PC-9 (cell line): ENCODE measurements at regions not wholly inside any gene's neighbourhood (a gene's known extent, or its start where the extent isn't known, plus 50 kb on each side); places are given as distances from the start of the nearest gene placed in this dataset.

ENCODE experiments used
- BruUV-seq: library from RNA; stranded (reverse); fragments of 400-500 nt; replicated peaks from 2 replicates; lab custom pipeline; 2021; lab: Mats Ljungman, UMichigan
- CTCF ChIA-PET: fragments of 300-600 bp; sonication (Branson Sonifier 250); formaldehyde crosslinking; loops from one replicate; lab custom pipeline; 2022; ENCODE audit warnings: antibody characterized with exemption; lab: Charles Lee
- POLR2A ChIA-PET: fragments of 300-600 bp; sonication (Branson Sonifier 250); formaldehyde crosslinking; loops from one replicate; lab custom pipeline; 2022; ENCODE audit warnings: antibody characterized with exemption; ENCODE audit not compliant: unreplicated experiment; lab: Charles Lee
- DNase-seq, 2 experiments: peaks; one replicate each; pipeline versions ENCODE4 v3.0.0 to v3.0.0-alpha.2; 2015 to 2022; ENCODE audit warnings: mixed read lengths in 1 of 2
- H2AFZ ChIP-seq: fragments of 200-600 bp; sonication (generic); 2 replicates; pipeline ENCODE4 v1.8.1; 2017; ENCODE audit warnings: antibody characterized with exemption
- H3F3A ChIP-seq: fragments of 200-600 bp; sonication (generic); 2 replicates; pipeline ENCODE4 v1.8.1; 2017; ENCODE audit warnings: antibody characterized with exemption, mild to moderate bottlenecking, low read depth; ENCODE audit not compliant: insufficient read depth
- H3K27ac ChIP-seq: fragments of 200-600 bp; sonication (generic); 2 replicates; pipeline ENCODE4 v1.6.1; 2016; ENCODE audit warnings: mixed run types
- H3K27me3 ChIP-seq: fragments of 200-600 bp; sonication (generic); 2 replicates; pipeline ENCODE4 v1.6.1; 2016; ENCODE audit warnings: low read depth, mixed run types; ENCODE audit not compliant: insufficient read depth
- H3K36me3 ChIP-seq: fragments of 200-600 bp; sonication (generic); 2 replicates; pipeline ENCODE4 v1.6.1; 2016; ENCODE audit warnings: low read depth, mixed run types
- H3K4me1 ChIP-seq: fragments of 200-600 bp; sonication (generic); replicated peaks from 2 replicates; pipeline ENCODE4 v1.6.1; 2016; ENCODE audit warnings: mixed run types; ENCODE audit not compliant: insufficient read depth
- H3K4me2 ChIP-seq: fragments of 200-600 bp; sonication (generic); 2 replicates; pipeline ENCODE4 v1.6.1; 2017; ENCODE audit warnings: mixed run types
- H3K4me3 ChIP-seq: fragments of 200-600 bp; sonication (generic); 2 replicates; pipeline ENCODE4 v1.6.1; 2016; ENCODE audit warnings: mixed run types
- H3K79me2 ChIP-seq: fragments of 200-600 bp; sonication (generic); 2 replicates; pipeline ENCODE4 v1.6.1; 2017; ENCODE audit warnings: low read depth, mixed run types
- H3K9me2 ChIP-seq: fragments of 200-600 bp; sonication (generic); 2 replicates; pipeline ENCODE4 v1.8.1; 2017; ENCODE audit warnings: mild to moderate bottlenecking; ENCODE audit not compliant: insufficient read depth
- H3K9me3 ChIP-seq: fragments of 200-600 bp; sonication (generic); 2 replicates; pipeline ENCODE4 v1.8.1; 2016; ENCODE audit warnings: low read depth; ENCODE audit not compliant: insufficient read depth
- H4K20me1 ChIP-seq: fragments of 200-600 bp; sonication (generic); 2 replicates; pipeline ENCODE4 v1.8.1; 2017; ENCODE audit not compliant: insufficient read depth
- CTCF ChIP-seq: fragments of 200-600 bp; sonication (generic); conservative IDR thresholded peaks from 2 replicates; pipeline ENCODE4 v1.6.1; 2017; ENCODE audit warnings: mixed run types, antibody characterized with exemption, mild to moderate bottlenecking, moderate library complexity
- EZH2 ChIP-seq: fragments of 200-600 bp; sonication (generic); IDR thresholded peaks from 2 replicates; pipeline ENCODE4 v1.8.0; 2017; ENCODE audit warnings: antibody characterized with exemption, low read depth
- intact Hi-C: fragments of 100-400 bp; cut with micrococcal nuclease; formaldehyde crosslinking; loops from one replicate; pipeline ENCODE4 v1.10.0; 2022; ENCODE audit not compliant: unreplicated experiment

DNA sequence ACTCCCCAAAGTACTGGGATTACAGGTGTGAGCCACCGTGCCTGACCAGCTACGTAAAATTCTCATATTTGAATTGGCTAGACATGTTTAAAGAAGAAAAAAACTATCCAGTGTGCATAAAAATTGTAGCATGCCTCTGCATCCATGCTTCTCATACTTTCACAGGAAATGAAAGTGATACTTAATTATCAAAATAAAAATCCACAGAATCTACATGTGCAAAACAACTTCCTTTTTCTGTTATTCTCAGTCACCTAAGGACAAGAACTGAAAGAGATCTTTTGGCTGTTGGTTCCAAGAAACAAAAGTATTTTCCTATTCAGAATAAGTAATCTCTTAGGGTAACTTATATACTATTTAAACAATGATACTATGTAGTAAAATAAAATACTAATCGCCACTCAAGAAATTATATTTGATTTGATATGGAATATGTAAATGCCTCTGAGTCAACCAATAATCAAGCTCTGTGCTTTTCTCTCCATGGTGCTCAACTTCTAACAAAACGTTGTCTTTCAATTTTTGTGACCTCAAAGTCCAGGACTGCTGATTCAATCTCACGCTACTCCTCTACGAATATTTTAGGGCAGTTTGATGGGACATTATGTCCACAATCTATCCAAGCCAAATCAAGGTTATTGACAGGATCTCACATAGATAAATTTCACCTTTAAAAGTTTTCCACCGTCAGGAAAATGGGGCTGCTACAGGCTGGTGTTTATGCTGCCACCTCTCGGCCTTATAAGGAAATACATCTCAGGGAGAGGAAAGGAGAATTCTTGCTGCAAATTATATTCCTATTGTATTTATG is 102.7 kb downstream of the ZNF281 start:
- Histone ChIP-seq H3K9me3 (no peaks in the 10 kb centered on the region), H3F3A (no peaks in the 10 kb centered on the region; the same call in 1 of the 2 replicates), H2AFZ (no peak overlapping the region), H3K27ac (no peak overlapping the region), H4K20me1 (no peaks in the 10 kb centered on the region), H3K79me2 (no peaks in the 10 kb centered on the region), H3K4me2 (no peak overlapping the region), H3K36me3 (no peaks in the 10 kb centered on the region), H3K4me3 (no peak overlapping the region), H3K4me1 (no peaks in the 10 kb centered on the region), H3K27me3 (no peaks in the 10 kb centered on the region), H3K9me2 (no peaks in the 10 kb centered on the region)
- no TSS peak for BruUV-seq
- intact Hi-C loops = loop anchor here (10.0 kb wide), 3 partner anchors 172 to 622 kb away; no protein-coding TSS in a partner anchor
- TF ChIP-seq EZH2 = no peak
- TF ChIP-seq CTCF = peak; percentile 96
- CTCF ChIA-PET = interaction anchor here (0.5 to 0.9 kb wide), 4 partner anchors 74 to 619 kb away, joined by 3 to 9 read pairs (median 4); no protein-coding TSS in a partner anchor
- POLR2A ChIA-PET = no interaction called here
- peak in 1 of 2 experiments; percentile 17 for DNase-seq

- no peak overlapping the region for H2AFZ ChIP-seq
- no peaks in the 10 kb centered on the region for H3K9me3 ChIP-seq
- intact Hi-C loops = loop anchor here (10.0 kb wide), 3 partner anchors 171 to 621 kb away; no protein-coding TSS in a partner anchor
- H3K9me2 ChIP-seq = no peaks in the 10 kb centered on the region
- no peaks in the 10 kb centered on the region for H3K79me2 ChIP-seq
- CTCF ChIA-PET = interaction anchor here (0.5 to 0.8 kb wide), 3 partner anchors 43 to 663 kb away, joined by 3 to 12 read pairs (median 6); no protein-coding TSS in a partner anchor
- no peak overlapping the region for H3K4me3 ChIP-seq
- no peaks in the 10 kb centered on the region for H4K20me1 ChIP-seq
- H3K27me3 ChIP-seq = no peaks in the 10 kb centered on the region
- H3K4me2 ChIP-seq = no peak overlapping the region
- POLR2A ChIA-PET = interaction anchor here (0.5 kb wide), 1 partner anchor 1153 kb away, joined by 3 read pairs; no protein-coding TSS in a partner anchor
- no peak for DNase-seq
- no peaks in the 10 kb centered on the region for H3K4me1 ChIP-seq
- TF ChIP-seq EZH2 (no peak), CTCF (no peak)
- no TSS peak for BruUV-seq
- H3K27ac ChIP-seq = no peak overlapping the region
- H3F3A ChIP-seq = no peaks in the 10 kb centered on the region; the same call in 1 of the 2 replicates
- no peaks in the 10 kb centered on the region for H3K36me3 ChIP-seq
Observed at GRCh38 chr1:200305806-200306205, 104.0 kb downstream of the ZNF281 start.

- Histone ChIP-seq H2AFZ (no peak overlapping the region), H3K79me2 (no peaks in the 10 kb centered on the region), H3K4me1 (no peaks in the 10 kb centered on the region), H3K9me3 (no peaks in the 10 kb centered on the region), H3K36me3 (no peaks in the 10 kb centered on the region), H4K20me1 (no peaks in the 10 kb centered on the region), H3K9me2 (no peaks in the 10 kb centered on the region), H3F3A (no peaks in the 10 kb centered on the region), H3K27ac (no peak overlapping the region), H3K27me3 (no peaks in the 10 kb centered on the region), H3K4me3 (no peak overlapping the region), H3K4me2 (no peak overlapping the region)
- TF ChIP-seq EZH2 = no peak
- no peak for TF ChIP-seq CTCF
- BruUV-seq = no TSS peak
- ChIA-PET CTCF (no interaction called here), POLR2A (interaction anchor here (0.7 kb wide), 1 partner anchor 39 kb away, joined by 10 read pairs; no protein-coding TSS in a partner anchor)
- intact Hi-C loops = loop anchor here (5.0 to 10.0 kb wide), 4 partner anchors 108 to 619 kb away; partner anchors contain the start of gene ZNF281
- no peak for DNase-seq
Observed at GRCh38 chr1:200304171-200304570, 105.7 kb downstream of the ZNF281 start.
